HG02884 (cell line): ENCODE measurements at regions not wholly inside any gene's neighbourhood (a gene's known extent, or its start where the extent isn't known, plus 50 kb on each side); places are given as distances from the start of the nearest gene placed in this dataset.
"Not testable (repeated sequence)": the region's sequence is repeated elsewhere in the genome, so short reads cannot be mapped to it uniquely, and the experiment has no call there.

Experiments used
- ATAC-seq: cut with Tn5 transposase; IDR thresholded peaks from one replicate; pipeline ENCODE4 v1.9.1; 2021; ENCODE audit warnings: mild to moderate bottlenecking, moderate library complexity; ENCODE audit not compliant: unreplicated experiment

DNA sequence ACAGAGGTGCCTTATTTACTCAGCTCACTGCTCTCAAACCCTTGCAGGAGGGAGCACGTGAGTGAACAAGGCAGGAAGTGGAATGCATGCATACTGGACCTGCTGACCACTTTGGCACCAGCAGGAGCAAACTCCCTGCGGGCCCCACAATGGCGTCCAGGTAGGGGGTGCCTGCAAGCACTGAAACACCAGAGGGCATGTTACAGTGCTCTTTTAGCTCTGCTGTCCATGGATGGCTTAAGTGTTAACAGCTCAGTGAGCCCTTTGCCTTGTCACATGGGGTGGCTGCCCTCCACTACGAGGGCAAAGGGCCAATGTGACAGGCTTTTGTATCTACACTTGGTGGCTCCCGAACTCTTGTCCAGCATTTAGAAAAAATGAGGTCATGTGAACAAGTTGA lies 199.5 kb upstream of the UGT8 start:
- ATAC-seq, result no peak

DNA sequence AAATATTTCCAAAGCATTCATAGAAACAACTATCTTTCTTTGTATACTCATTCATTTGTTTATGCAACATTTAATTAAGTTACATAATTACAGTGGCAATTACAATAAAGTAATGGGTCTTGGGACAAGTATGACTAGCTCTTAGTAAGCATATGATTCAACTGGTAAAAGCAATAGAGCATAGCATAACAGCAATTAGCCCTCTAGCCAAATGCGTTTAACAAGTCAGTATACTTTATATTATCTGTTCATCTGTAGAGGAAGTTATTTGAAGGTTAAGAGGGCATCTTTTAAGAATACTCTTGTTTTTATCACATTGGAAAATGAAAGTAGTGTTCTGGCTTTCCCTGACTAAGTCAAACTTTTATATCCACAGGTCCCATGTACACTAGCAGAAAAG lies 198.1 kb upstream of the UGT8 start:
- no peak for ATAC-seq

GRCh38 chr4:114401483-114401882 lies 197.1 kb upstream of the UGT8 start:
- no peak for ATAC-seq

- ATAC-seq, result no peak
Observed at GRCh38 chr4:114417214-114417613, 181.4 kb upstream of the UGT8 start.

- ATAC-seq, result no peak
Observed at GRCh38 chr4:114420069-114420468, 178.5 kb upstream of the UGT8 start.

DNA sequence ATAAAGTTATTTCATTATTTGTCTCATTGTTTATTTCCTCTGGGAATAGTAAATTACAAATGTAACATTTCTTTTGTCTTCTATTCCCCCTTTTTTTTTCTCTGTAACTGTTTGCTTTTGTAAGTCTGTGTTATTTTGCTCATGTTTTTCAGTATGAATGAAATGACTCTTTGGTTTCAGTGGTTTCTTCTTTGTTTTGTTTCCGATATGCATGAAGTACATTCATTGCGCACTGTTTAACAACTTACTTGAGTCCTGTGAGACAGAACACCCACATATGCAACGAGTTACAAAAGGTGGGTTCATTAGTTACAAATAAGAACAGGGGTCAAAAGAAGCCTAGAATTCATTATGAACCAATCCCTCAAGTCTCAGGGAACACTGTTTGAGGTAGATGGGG lies 175.0 kb upstream of the UGT8 start:
- peak; percentile 98 for ATAC-seq

DNA sequence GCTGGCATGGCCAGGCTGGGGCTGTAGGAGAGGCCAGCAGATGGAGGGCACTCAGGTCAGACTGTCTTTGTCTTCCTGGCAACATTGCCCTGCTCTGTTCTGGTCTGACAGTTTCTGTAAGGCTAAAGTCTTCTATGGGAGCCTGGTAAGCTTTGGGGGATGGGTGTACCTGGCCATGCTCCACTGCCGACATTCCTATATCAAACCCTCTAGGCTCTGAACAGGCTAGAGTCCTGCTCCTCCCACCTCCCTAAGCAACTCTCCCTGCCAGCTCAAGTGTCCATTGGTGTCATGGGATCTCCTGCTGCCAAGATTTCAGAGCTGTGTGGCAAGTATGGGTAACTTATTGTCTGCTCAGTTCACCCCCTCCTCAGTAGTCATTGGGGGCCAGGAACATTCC lies 163.5 kb upstream of the UGT8 start:
- no peak for ATAC-seq

DNA sequence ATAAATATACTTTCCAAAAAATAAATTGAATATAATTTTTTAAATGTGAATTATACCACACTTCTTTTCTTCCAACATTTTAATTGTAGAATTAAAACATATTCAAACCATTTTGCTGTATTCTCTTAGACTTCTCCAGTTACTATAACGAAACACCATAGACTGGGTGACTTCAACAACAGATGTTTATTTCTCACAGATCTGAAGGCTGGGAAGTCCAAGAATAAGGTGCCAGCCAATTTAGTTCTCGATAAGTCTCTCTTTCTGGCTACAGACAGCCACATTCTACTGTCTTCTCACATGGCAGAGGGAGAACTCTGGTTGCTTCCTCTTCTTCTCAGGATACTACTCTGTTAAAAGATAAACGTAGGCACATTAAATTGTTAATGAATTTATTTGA lies 155.8 kb upstream of the UGT8 start:
- ATAC-seq, result no peak

DNA sequence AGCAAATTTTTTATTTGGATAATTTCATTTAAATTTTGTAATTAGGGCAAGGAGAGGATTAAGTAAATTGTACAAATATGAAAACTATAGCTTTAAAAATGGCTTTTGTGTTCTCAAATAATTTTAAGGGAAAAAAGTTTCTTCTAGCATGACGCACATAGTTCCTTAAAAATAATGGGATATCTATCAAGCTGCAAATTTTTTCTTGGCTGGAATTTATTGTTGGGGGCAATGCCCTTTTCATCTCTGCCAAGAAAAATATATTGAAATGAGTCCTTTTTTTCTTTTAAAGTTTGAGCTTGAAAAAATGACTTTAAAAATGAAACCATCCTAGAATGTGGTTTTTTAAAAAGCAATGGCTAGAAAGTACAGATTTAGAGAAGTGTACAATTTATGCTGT lies 154.4 kb upstream of the UGT8 start:
- ATAC-seq, result no peak

DNA sequence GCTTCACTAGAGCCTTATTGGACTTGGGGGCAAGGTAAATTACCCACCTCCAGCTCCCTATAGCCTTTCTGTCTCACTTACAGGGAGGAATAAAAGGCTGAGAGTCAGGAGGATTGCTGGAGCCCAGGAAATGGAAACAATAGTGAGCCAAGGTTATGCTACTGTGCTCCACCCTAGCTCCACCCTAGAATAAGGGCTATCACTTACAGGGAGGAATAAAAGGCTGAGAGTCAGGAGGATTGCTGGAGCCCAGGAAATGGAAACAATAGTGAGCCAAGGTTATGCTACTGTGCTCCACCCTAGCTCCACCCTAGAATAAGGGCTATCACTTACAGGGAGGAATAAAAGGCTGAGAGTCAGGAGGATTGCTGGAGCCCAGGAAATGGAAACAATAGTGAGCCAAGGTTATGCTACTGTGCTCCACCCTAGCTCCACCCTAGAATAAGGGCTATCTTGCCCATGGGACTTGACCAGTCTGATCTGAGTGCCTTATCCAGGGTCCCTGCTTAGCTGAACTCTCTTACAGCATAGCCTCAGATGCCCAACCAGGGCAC lies 150.6 kb upstream of the UGT8 start:
- ATAC-seq, result not testable (repeated sequence)

DNA sequence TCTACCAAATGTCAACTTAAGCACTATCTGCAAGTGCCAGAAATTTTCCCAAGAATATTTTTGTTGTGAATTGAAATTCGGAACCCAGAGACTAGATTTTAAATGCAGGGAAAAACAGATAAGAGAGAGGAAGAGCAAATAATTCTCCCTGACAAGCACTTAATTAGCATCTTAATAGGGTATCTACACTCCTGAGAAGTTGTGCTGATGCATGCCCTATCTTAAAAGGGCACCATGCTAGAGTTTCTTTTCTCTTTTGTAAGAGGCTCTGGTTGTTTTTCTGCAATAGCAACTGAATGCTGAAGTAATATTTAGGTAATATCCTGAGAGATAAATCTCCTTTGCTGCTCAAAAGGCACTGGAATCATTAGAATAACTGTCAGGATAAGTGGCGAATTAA lies 139.9 kb upstream of the UGT8 start:
- ATAC-seq, result no peak

- ATAC-seq, result no peak
Observed at GRCh38 chr4:114464726-114465272, 133.8 kb upstream of the UGT8 start.

GRCh38 chr4:114465766-114466165 lies 132.8 kb upstream of the UGT8 start:
- no peak for ATAC-seq

DNA sequence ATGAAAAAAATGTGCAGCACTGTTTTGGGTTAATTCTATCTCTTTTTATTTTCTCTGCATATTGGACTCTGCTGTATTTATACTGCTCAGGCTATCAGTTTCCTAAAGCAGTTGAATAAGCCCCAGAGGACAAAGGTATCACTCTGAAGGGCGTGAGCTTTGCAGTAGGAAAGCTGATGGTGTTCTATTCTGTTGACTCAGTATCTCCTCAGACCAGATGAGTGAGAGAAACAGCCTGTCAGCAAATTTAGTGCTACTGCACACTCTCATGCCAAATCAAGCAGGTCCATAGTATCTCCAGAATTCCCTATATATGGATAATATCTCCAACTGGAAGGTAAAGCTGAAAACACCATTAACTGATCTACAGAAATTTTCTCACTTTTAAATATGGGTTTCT lies 132.3 kb upstream of the UGT8 start:
- ATAC-seq, result no peak

GRCh38 chr4:114472269-114473032 lies 126.2 kb upstream of the UGT8 start:
- ATAC-seq, result no peak

DNA sequence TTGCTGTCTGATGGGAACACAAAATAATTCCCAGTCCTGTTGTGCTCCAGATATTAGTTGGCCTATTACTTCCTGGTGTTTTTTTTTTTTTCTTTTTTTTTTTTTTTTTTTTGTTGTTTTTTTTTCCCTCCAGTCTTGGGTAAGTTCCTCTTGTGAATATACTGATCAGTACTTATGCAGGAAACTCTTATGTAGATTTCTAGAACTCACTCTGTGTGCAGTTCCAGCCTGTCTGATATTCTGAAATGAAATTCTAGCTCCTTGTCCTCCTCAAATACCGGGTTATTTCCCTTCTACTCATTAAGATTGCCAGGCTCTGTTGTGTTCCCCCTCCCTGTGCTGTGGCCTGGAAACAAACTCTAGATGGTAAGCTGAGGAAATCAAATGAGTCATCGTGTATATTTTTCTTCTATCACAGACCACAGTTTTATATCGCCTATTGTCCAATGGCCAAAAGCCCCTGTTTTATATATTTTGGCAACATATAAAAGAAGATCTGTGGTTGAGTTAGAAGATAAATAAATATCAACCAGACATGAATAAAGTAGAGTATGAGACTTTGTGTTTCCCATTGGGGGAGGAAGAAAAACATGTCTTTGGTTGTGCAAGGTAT lies 124.3 kb upstream of the UGT8 start:
- no peak for ATAC-seq

DNA sequence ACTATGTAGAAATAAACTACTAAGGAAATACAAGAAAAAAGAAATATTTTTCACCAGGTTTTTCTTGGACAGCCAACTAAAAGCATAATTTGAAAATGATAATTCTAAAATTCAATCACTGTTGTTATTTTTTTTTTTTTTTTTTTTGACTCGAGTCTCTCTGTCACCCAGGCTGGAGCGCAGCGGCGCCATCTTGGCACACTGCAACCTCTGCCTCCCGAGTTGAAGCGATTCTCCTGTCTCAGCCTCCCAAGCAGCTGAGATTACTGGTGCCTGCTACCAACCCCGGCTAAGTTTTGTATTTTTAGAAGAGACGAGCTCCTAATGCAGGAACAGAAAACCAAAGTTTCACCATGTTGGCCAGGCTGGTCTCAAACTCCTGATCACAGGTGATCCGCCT lies 122.3 kb upstream of the UGT8 start:
- no peak for ATAC-seq

GRCh38 chr4:114479595-114479994 lies 119.0 kb upstream of the UGT8 start:
- ATAC-seq, result no peak

- ATAC-seq, result no peak
Observed at GRCh38 chr4:114481856-114482255, 116.8 kb upstream of the UGT8 start.

- no peak for ATAC-seq
Observed at GRCh38 chr4:114487101-114487500, 111.5 kb upstream of the UGT8 start.

DNA sequence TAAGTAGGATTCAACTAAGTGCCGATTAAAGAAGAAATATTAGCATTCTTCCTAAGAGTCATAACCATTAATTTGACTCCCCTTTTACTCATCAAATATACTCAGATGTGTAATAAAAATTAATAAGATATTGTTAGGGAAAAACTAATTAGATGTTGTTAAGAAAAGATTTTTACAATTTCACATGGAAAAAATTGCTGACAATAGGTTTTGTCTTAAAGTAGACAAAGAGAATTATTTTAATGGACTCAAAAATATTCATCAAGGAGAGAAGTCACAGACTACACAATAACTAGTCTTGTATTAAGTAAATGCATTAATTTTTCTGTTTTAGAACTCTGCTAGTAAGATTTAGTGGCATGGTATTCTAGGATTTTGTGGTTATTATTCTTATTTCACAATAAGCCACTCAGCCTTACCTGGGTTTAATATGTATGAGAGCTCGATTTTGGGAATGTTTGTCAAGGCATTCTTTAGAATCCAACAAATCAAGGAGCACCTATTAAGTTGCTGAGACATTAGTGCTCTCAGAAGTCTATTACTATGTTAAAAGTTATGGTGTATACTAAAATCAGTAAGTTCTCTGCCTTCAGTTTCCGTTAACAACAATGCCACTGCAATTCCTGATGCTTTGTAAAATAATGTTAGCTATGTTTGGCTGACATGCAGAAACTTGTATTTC lies 110.2 kb upstream of the UGT8 start:
- ATAC-seq, result no peak
